GM15510 (cell line): ENCODE measurements at regions not wholly inside any gene's neighbourhood (a gene's known extent, or its start where the extent isn't known, plus 50 kb on each side); places are given as distances from the start of the nearest gene placed in this dataset.

ENCODE experiments used
- POLR2A ChIP-seq: IDR thresholded peaks from 3 replicates; pipeline ENCODE4 v1.6.1; 2011; ENCODE audit warnings: borderline replicate concordance; ENCODE audit not compliant: insufficient read length; ENCODE audit errors: extremely low read depth

DNA sequence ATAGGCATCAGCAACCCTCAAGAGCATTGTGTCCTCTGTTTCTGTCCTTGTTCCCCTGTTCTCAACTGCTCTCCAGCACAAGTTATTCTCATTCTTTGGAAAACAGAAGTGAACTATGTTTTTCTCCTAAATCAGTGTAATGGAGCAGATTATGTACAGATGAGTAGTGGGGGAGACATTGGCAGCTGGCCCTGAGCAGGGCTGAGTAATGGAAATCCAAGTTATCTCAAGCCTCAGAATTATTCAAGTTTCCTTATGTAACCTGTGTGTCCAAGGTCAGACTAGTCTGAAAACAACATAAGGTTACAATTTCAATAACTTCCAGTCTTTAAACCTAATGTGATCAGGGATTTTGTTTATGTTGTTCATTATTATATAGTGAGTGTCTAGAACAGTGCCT, 116.1 kb upstream of the FUT8 start:
- no peak for TF ChIP-seq POLR2A

DNA sequence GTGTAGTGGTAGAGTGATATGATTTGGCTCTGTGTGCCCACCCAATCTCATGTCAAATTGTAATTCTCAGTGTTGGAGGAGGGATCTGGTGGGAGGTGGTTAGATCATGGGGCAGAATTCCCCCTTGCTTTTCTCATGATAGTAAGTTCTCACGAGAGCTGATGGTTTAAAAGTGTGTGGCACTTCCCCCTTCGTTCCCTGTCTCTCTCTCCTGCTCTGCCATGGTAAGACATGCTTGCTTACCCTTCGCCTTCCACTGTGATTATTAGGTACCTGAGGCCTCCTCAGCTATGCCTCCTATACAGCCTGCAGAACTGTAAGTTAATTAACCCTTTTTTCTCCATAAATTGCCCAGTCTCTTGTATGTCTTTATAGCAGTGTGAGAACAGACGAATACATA, 115.7 kb upstream of the FUT8 start:
- peak; percentile 28 for TF ChIP-seq POLR2A

DNA sequence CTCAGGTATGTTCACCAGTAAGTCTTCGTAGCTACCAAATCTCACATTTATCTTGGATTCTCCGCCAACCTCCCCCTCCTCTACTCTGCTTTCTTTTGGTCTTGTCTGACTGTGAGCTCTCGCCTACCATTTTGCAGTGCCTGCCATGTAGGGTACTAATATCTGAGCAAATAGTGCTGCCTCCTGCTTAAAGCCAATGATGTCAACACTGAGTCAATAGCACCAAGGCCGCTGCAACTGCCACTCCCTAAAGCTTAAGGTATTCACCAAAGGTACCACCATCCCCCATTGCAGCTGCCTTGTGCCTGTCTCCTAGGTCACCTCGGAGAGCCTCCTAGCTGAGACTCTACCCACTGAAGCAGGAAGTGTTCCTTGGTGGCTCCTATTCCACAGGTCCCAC, 114.8 kb upstream of the FUT8 start:
- TF ChIP-seq POLR2A: no peak

DNA sequence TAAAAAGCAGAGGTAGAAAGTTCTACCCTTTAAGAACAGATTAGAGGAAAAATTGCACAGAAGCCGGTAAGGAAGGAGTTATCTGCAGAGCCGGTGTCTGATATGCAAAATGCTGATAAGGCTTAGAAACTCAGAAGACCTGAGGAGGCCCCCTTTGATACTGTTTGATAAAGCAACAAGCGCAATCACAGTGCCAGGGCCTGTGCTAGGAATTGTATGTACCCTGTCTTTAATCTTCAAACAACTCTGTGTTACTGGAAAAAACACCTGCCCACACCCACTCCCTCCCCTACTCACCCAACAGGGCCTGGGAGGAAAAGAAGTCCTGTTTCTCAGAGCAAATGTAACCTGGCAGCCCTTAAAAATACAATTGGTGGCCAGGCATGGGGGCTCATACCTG, 112.7 kb upstream of the FUT8 start:
- no peak for TF ChIP-seq POLR2A

DNA sequence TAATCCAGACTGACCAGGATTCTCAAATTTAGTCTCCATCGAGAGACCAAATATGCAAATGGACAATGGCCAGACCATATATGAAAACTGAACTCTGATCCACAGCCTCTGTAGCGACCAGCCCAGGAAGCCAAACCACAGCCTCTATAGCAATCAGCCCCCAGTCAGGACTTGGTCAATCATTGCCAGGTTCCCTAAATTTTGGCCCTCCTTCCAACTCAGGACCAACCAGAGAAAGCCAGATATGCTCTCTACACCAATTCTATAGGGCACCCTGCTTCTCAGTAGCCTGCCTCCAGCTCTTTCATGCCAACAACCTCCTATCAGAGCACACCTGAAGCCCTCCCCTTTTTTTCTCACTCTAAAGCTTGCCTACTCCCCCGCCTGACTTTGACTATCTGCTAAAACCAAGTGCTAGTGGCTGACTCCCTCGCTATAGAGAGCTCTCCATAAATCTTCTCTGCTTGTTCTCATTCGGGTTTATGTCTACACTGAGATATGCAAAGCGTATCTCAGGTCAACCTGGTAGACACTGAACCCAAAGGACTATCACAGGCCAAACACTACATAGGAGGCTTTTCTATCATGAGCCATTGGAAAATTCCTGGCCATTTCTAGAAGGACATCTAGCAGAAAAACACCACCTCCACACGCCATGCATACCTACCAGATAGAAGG, 110.5 kb upstream of the FUT8 start:
- TF ChIP-seq POLR2A: peak; percentile 70

DNA sequence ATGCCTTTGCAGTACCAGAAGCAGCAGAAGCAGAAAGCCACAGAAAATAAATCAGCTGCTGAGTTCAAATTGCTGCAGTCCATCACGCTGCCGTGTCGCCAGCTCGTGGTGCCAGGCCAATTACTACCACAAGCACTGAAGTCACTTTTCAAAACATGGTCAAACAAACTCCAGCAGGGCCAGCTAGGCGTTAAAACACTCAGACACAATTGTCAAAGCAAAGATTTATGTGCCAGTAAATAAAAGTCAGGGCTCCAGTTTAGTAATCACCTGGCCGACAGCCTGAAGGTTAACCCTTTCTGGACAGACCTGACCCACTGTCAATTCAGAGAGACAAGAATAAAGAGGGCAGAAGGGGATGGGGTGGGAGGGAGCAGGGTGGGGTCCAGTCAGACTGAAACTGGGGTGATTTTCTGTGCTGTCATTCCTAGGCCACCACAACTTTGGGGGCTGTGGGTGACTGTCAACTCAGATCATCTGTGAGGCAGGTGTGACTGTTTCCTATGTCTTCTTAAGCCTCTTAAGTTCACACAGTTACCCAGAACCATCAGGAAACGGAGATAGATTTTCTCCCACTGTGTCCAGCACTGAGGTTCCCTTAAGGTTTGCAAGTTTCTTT, 109.8 kb upstream of the FUT8 start:
- TF ChIP-seq POLR2A: peak; percentile 60

DNA sequence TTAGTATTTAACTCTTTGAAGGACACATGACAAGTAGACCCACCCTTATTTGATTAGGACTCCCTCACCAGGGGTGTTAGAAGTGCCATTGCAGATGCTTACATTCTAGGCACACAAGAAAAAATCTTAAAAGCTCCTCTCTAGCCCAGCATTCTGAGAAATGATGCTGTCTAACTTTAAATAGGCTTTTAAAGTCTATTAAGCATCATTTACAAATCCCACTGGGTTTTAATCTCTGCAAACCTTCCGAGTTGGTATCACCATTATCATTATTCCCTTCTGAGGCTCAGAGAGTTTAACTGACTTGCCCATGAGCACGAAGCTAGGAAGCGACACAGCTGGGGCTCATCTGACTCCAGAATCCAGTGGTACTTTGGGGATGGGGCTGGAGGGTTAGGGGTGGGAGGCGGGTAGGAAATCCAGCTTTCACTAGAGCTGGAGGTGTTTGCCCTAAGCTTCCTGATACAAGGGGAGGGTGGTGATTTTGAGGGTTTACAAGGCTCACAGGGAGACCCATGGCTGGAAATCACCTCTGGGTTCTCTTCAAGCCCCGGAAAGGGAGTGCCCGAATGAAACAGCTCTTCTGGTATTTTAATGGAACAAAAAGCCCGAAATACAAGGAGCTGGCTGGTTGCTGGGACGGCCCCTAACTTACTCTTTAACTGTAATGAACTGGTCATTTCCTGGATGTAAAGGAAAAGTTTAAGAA, 109.2 kb upstream of the FUT8 start:
- no peak for TF ChIP-seq POLR2A

DNA sequence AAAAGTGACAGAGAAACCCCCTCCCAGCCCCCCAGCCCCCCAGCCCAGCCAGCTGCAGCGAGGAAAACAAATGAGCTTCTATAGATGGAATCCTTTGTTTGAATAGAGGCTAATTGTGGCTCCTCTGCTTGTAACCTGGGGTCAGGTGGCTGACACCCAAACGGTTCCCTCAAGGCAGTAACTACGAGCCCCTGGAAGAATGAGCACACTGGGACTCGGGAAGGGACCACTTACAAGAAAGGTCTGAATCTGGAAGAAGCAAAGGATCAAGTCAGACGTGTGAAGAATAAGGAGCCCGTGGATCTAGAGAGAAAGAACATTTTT, 108.7 kb upstream of the FUT8 start:
- peak; percentile 19 for TF ChIP-seq POLR2A

DNA sequence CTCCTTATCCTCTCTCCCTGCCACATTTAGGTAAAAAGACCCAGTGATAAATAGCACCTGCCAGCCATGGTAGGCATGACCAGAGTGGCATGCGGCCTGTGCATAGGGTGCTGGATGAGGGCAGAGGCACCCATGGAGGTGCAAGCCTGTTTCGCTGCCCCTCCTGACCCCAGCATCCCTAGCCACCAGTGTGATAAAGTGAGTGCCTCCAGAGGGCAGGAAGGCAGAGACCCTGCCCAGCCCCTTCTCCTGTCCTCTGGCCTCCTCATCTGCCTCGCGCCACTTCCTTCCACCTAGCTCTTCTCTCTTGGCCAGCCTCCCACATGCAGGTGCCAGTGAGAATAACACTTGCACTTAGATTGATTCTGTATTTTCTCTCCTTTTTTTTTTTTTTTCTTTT, 108.3 kb upstream of the FUT8 start:
- no peak for TF ChIP-seq POLR2A

DNA sequence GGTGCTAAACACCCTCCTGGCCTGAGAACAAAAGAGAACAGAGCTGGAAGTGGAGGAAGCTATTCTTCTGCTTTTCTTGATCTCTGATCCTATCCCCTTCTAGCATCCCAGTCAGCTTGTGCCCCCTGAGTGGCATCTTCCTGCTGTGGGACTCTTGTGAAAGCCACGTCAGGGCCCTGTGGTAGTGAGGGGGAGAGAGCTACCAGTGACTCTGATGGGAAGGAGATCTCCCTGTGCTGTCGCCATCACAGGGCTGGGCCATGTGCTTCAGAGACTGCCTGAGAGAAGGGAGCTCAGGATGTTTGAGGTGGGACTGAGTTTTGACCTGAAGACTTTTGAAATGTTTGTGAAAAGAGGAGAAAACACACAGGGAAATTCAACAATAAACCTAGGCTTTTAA, 107.6 kb upstream of the FUT8 start:
- TF ChIP-seq POLR2A: no peak

DNA sequence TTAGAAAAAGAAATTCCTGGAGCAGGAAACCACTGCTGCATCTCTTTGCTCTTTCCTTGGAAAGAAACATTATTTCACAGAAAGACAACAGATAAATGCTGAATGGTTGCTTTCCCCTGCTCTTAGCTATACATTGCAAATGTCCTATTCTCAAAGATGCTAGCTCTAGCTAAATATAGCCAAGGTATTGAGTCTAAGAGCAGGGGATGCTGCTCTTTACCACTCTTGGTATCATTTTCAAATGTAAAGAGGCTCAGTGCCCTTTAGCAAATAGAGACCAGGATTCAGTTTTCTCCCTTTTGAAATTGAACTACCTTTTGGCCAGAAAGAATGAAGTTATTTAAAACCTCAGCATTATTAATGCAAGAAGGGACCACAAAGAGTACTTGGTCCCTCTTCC, 104.0 kb upstream of the FUT8 start:
- TF ChIP-seq POLR2A: no peak

DNA sequence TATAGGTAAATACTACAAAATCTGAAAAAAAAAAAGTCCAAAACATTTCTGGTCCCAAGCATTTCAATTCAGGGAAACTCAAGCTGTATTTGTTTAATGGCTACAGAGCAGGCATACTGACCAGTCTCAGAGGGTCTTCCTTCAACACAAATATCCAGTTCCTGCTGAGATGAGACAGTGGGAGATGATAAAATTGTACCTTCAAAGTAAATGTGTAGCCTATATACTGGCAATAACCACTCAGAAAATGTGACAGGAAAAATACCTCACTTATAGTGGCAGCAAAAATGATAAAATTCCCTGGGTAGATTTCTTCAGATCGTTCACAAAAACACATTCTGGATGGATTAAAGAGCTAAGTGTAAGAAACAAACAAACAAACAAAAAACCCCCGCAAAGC, 102.0 kb upstream of the FUT8 start:
- TF ChIP-seq POLR2A: no peak

DNA sequence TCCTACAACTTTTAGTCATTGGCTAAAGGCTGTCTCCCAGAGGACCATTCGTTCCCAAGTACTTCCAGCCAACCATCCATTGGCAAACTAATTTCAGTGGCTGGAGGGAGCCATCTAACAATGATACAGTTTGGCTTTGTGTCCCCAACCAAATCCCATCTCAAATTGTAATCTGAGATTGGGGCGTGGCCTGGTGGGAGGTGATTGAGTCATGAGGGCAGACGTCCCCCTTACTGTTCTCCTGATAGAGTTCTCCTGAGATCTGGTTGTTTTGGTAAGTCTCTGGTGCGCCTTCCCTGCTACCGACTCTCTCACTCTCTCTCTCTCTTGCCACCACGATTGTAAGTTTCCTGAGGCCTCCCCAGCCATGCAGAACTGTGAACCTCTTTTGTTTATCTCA, 99.7 kb upstream of the FUT8 start:
- no peak for TF ChIP-seq POLR2A

DNA sequence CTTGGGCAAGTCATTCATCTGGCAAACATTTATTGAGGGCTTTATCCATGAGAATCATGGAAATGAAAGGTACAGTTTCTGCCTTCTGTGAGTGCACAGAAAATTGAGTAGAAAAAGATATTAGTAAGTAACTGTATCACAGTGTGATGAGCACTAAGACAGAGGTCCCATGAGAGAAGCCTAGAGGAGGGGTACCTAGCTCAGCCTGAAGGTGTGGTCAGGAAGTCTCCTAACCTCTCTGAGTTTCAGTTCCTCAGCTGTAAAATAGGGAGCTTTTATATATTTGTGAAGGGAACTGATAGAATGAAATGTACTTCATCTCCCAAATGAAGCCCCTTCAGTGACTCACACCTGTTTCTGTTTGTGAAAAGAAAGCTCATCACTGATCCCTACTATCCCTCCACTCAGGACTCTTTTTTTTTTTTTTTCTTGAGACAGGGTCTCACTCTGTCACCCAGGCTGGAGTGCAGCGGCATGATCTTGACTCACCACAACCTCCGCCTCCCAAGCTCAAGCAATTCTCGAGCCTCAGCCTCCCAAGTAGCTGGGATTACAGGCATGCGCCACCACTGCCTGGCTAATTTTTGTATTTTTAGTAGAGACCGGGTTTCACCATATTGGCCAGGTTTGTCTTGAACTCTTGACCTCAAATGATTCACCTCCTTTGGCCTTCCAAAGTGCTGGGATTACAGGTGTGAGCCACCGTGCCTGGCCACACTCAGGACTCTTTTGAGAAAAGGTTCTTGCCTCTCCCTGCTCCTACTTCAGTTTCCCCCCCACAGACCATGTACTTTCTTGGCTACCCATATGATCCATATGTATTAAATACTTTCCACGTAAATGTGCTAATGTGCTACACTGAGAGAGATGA, 93.7 kb upstream of the FUT8 start:
- TF ChIP-seq POLR2A: no peak

DNA sequence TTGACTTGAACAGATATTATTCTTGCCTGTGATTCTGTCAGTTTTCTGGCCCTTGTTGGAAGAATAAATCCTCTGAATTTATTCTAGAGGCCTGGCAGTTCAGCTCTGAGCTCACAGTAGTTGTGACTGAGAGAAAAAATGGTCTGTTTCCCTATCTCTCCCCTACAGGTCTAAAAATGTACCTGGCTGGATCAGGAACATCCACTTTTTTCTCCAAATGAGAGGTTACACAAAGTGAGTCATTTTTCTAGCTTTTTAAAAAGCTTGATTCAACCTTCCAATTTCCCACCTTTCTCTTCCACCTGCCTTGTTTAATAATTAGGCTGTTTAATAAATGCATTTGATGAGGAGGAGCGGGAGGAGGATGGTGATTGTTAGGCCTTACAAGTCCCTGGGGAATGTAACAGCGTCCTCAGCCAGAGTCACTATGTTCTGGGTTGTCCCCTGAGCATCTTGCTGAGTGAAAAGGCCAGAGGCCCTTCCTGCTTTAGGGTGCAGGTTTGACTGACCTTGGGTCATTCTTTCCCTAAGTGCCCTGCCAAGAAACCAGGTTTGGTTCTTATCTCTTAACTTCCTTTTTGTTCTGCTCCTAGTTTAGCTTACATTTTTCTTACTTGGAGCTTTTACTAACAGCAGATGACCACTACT, 91.7 kb upstream of the FUT8 start:
- no peak for TF ChIP-seq POLR2A
